HG02973 (cell line): ENCODE measurements at regions not wholly inside any gene's neighbourhood (a gene's known extent, or its start where the extent isn't known, plus 50 kb on each side); places are given as distances from the start of the nearest gene placed in this dataset.

ENCODE experiments used
- ATAC-seq: cut with Tn5 transposase; IDR thresholded peaks from one replicate; pipeline ENCODE4 v1.9.1; 2021; ENCODE audit warnings: moderate library complexity; ENCODE audit not compliant: unreplicated experiment

DNA sequence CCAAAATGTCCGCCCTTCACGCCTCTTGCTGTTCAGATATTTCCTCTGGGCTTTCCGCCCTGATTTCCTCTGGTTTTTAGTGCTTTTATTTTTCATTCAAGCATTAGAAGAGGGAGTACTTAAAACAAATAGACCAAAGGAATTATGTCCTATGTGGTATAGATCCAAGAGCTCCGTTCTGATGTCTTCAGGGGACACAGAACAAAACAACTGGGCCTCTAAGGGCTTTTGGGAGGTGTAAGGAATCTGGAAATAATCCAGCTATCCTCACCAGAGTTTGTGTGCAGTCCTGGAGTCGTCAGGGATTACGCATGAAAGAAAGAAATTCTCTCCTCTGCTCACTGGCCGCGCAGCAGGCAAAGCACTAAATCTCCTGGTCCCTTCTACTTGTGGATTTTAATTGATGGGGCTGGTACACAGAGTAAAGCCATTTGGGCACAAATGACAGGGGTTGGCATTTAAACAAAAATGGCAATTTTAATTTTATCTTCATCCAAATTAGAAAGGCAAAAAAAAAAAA lies 999.2 kb downstream of the ADGRL3 start:
- ATAC-seq, result no peak

DNA sequence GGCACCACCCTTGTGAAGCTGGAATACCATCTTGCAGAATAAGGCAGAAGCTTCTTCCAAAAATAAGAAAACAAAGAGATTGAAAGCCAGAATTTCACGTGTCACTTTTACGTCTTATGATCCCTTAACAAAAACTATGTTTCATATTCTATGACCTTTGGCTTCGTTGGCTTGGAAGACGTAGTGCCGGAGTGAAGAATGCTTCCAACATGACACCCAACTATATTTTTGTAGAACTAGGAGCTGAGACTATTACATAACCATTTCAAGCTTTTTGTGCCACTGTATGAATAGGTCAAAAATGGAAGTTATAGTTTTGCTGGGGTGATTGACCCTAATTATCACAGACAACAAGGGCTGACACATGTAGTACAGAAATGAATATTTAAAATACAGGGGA lies 996.2 kb downstream of the ADGRL3 start:
- no peak for ATAC-seq

DNA sequence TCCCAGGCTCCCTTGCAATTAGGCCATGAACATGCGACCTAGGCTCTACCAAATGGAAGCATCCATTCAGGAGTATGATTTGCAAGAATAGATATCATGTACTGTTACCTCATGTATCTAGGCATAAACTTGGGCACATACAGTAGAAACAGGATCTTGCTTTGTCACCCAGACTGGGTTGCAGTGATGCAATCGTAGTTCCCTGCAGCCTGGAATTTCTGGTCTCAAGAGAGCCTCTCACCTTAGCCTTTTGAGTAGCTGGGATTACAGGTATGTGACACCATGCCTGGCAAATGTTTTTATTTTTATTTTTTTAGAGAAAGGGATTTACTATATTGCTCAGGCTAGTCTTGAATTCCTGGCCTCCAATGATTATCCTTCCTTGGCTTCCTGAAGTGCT lies 994.2 kb downstream of the ADGRL3 start:
- no peak for ATAC-seq

DNA sequence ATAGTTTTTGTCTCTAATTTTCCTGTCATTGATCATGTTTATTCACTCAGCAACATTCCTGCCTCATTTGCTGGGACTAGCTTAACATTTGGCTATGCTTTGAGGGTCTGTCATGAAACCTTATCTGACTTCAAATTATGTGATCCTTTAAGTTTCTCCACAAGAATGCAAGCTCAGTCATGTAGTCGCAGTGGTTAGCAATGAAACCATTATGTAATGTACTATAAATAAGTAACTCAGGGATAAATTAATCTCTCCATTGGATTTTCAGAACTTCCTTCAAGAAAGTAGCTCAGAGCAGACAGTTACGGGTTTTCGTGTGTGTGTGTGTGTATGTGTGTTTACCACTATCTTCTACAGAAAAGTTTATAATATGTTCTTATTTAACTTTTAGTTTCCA lies 993.6 kb downstream of the ADGRL3 start:
- ATAC-seq, result no peak

DNA sequence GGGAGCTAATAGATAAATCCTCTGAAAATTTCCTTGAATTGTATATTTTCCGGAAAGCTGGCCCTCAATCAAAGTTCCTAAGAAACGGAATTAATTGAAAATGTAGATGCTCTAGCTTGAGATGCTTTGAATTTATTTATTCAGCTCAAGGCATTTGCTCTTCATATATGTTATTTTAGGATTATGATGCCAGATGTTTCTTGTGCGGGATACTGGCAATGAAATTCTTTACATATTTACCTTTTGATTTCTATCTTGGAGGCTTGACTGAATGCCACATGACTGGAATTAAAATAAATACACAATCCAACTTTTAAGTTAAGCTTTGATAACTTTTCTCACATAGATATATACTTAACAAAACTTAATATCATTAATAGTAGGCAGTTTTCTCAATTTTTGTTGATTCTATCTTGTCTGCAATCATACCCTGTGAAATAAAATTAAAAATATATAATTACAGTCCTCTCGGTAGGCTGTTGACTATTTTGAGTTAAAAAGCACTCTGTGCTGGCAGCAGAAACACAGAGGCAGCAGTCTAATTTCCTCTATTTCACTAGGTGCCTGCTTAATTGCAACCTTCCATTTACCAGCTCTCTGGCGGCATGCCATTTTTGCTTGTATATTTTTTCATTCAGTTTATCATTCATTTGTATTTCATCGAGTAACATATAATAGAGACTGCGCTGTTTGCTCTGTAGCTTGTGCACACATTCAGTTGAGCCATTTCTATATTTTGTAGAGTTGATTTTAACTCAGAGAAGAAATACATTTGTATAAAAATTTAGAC lies 991.5 kb downstream of the ADGRL3 start:
- ATAC-seq, result no peak

DNA sequence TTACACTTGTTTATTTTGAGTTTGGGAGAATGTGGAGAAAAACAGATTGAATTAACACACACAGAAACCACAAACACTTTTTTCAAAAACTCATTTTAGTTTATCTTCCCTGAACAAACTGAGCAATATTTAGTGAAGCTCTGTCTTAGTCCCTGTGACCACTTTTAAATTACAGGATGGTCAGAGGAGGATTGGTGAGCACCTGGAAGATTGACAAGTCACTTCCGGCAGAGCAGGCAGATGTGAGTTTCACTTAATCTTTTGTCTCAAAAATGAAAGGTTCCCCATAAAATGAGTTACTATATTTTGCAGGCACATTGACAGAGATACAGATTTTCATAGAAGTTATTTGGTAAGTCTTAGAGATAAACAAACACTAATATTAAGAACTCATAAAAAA lies 970.1 kb downstream of the ADGRL3 start:
- no peak for ATAC-seq

DNA sequence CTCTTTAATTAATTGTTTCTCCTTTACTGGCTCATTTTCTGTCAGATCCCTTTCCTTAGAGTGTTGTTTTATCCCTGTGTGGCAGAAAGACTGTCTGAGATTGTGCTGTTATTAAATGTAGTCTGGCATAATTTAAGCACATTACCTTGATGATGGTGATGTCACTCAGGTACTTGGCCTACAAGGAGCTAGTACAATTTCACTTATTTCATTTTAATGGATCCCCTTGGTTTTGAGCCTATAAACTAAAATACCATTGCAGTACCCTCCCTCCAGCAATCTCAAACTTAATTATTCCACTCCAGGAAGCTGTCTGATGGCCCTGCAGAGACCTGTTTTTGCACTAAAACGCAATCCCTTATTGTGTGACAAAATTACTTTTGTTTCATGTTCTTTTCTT lies 968.6 kb downstream of the ADGRL3 start:
- ATAC-seq, result no peak

DNA sequence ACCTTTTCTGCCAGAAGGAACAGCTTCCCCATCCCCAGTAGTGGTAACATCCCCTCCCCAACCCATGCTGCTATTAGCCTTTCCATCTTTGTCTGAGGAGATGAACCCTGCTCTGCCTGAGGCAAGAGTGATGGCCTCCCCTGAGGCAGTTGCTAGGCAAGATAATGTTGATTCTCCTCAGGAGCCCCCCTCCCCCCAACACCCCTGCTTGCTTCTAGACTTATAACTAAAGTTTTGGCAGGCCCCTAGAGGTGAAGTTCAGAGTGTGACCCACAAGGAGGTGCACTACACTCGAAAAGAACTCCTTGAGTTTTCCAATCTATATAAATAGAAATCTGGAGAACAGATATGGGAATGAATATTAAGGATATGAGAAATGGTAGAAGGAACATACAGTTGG lies 962.5 kb downstream of the ADGRL3 start:
- no peak for ATAC-seq

DNA sequence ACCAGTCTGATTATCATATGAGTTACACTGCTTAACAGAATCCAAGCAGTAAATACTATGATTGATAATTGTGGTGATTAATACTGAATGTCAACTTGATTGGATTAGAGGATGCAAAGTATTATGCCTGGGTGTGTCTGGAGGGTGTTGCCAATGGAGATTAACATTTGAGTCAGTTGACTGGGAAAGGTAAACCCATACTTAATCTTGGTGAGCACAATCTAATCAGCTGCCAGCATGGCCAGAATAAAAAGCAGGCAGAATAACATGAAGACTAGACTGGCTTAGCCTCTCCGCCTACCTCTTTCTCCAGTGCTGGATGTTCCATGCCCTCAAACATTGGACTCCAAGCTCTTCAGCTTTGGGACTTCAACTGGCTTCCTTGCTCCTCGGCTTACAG lies 961.3 kb downstream of the ADGRL3 start:
- ATAC-seq, result no peak

DNA sequence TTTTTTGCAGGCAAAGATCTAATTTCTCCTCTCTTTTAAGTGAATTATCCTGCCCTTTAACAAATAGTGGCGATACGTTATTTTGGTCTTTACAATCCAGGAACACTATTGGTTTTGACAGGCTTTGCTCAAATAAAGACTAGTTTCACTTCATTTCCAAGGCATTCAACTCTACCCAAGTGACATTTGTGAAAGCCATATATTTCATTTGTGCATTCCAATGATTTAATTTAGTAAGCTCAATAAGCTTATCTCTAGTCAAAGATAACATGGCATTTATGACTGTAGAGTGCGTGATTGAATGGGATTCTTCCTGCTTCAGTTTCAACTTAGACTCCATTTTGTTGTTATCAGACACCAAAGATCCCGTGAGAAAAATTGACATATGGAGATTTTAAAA lies 959.8 kb downstream of the ADGRL3 start:
- ATAC-seq, result no peak

DNA sequence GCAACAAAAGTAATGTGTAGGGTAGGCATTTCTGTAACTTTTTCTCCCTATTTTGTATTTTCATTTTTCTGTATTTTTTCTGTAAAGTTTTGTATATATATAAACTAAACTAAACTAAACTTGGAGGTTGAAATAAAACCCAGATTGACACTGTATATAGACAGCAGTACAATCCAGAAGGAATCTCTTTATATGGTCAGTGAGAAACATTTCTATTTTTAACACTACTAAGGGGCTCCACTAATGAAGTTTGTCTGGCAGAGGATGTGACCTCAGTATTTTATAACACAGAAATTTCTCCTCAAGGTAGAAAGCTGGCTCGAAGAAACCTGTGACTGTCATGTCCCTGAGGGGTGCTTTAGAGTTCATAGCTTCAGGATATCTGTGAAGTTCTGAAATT lies 959.2 kb downstream of the ADGRL3 start:
- no peak for ATAC-seq

DNA sequence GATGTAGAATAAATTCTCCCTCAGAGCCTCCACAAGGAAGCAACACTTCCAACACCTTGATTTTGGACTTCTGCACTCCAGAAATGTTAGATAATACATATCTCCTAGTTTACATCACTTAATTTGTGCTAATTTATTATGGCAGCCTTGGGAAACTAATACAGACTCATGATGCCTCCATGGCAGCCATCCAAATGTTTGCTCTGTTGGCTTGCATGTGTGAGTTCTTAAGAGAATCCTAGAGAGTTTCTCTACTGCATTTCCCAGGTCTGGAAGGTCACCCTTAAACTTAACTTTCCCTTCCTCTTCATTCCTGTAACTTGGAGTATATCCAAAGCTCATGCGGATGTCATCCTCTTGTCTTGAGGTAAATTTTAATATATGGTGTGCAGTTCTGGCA lies 956.1 kb downstream of the ADGRL3 start:
- ATAC-seq, result no peak

DNA sequence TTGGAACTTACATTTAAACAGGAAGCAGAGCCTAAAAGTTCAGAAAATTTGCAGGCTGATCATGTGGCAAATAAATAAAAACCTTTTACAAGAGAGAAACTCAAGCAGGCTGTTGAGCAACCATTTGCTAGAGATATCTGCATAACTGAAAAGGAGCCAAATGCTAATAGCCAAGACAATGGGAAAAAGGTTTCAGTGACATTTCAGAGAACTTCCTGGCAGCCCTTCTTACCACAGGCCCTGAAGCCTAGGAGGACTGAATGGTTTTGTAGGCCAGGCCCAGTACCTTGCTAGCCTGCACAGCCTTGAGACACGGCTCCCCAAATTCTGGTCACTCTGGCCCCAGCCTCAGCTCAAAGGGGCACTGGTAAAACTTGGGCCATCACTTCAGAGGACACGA lies 945.1 kb downstream of the ADGRL3 start:
- ATAC-seq, result no peak

DNA sequence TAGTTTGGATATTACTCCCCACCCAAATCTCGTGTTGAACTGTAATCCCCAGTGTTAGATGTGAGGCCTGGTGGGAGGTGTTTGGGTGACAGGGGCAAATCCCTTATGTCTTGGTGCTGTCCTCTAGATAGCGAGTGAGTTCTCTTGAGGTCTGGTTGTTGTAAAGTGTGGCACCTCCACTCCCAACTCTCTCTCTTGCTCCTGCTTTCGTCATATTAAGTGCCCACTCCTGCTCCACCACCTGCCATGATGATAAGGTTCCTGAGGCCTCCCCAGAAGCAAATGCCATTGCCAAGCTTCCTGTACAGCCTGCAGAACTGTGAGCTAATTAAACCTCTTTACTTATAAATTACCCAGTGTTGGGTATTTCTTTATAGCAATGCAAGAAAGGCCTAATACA lies 944.3 kb downstream of the ADGRL3 start:
- ATAC-seq, result no peak

DNA sequence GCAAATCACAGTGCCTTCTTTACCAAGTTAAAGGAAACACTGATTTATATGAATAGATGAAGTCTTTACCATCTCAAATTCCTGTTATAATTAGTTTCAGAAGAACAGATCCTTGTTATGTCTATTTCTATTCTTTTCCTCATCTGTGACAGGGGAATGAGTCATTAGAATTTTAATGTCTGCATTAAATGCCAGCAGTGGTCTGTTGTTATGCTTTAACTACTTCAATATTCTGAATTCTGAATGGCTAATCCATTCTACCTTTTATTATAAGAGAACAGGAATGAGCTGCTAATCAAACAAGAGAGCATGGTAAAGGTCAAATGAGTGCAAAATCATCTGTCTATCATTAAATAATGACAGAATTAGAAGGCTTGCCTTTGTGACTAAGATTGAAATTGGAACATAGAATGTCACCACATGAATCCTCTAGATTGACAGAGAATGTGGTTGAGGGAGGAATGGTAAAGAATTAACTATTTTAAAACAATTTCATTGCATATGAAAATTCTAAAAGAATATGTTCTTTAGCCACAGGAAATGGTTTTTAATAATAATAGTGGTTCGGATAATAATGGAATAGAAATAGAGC lies 935.5 kb downstream of the ADGRL3 start:
- ATAC-seq, result no peak

DNA sequence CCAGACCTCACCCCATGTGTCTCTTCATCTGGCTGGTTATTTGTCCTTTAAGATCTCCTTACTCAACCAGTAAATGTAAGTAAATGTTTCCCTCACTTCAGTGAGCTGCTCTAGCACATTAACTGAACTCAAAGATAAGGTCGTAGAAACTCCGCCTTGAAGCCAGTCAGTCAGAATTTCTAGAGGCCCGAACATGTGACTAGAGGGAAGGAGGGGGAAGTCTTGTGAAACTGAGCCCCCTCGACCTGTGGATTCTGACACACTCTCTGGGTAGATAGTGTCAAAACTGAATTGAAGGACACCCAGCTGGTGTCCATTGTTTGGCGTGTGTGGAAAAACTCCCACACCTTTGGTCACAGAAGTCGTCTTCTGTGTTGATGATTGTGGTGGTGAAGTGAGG lies 933.9 kb downstream of the ADGRL3 start:
- ATAC-seq, result no peak

DNA sequence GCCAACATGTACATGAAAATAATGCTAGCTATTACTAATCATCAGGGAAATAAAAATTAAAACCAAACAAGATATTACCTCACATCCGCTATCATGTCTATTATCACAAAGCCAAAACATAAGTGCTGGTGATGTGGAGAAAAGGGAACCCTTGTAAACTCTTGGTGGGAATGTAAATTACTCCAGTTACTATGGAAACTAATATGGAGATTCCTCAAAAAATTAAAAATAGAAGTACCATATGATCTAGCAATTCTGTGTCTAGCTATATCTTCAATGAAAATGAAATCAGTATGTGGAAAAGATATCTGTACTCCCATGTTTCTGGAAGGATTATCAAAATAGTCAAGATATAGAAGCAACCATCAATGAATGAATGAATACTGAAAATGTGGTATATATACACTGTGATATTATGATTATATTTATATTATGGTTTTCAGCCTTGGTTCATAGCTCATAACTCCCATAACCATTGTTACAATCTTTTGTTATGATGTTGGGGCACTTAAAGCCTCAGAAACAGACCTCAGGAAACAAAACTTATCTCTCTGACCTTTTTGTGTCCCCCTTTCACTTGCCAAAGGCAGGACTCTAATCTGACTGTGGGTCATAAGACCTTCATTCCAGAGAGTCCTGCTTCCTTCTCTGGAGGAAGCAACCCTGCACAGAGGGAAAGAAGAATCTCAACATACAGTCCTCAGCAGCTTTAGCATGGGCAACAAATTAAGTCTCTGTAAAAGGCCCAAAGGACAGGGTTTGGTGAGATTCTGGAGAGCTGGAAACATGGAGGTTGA lies 933.2 kb downstream of the ADGRL3 start:
- no peak for ATAC-seq

DNA sequence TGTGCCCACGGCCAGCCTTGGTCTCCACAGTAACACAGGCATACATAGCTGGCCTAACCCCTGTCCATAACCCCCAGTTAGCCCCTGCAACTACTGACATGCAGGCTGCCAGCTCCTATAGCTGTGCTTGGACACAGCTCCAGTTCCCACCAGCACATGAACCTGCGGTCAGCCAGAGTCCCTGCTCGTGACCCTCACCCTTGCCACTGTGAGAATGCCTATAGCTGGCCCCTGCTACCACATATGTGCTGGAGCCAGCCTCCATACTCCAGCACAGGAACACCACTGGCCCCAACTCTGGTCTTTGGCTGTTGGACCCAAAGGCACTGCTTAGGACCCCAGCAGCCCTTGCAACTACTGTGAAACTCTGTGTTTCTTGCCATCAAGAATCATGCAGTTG lies 930.9 kb downstream of the ADGRL3 start:
- ATAC-seq, result no peak

DNA sequence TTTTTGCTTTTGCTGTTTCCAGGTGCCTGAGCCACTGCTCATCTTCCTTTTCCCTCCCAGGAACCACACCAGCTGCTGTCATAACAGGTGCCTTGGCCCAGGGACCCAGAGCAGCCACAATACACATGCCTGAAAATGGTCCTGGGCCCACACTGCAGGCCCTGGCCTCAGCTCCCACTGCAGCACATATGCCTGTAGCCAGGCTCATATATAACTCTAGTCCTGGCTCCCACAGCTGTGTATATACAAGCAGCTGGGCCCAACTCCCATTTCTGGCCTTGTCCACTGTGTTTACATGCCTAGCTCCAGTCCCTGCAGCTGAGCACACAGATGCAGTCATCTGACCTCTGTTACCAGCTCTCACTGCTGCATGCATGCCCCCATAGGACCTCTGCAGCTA lies 930.5 kb downstream of the ADGRL3 start:
- ATAC-seq, result no peak

DNA sequence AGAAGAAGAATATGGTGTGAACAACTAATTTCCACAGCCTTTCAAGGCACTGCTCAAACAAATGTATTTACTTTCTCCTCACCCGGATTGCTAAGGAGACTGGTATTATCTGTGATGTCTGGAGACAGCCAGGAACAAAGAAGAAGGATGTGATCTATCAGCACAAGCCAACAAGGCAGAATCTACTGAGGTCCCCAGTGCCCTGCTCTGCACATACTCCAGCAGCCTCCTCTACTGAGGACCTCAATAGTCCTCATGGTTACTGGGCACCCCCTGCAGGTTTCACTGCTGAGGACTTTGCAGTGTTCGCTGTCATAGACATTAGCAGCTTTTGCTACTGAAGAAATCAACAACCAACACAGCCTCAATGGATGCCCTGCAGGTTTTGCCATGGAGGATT lies 930.1 kb downstream of the ADGRL3 start:
- ATAC-seq, result no peak
